B cell (primary cell): ENCODE measurements at regions not wholly inside any gene's neighbourhood (a gene's known extent, or its start where the extent isn't known, plus 50 kb on each side); places are given as distances from the start of the nearest gene placed in this dataset.

Source experiments
- CTCF ChIP-seq: fragments of 200-600 bp; IDR thresholded peaks from one replicate; pipeline ENCODE4 v1.8.0; 2022; ENCODE audit warnings: antibody characterized with exemption, mild to moderate bottlenecking
- EZH2 ChIP-seq: IDR thresholded peaks from 2 replicates; pipeline ENCODE4 v1.6.1; 2012; ENCODE audit warnings: borderline replicate concordance, low read depth, mild to moderate bottlenecking, moderate library complexity, low read length; ENCODE audit not compliant: insufficient read depth, poor library complexity, severe bottlenecking

DNA sequence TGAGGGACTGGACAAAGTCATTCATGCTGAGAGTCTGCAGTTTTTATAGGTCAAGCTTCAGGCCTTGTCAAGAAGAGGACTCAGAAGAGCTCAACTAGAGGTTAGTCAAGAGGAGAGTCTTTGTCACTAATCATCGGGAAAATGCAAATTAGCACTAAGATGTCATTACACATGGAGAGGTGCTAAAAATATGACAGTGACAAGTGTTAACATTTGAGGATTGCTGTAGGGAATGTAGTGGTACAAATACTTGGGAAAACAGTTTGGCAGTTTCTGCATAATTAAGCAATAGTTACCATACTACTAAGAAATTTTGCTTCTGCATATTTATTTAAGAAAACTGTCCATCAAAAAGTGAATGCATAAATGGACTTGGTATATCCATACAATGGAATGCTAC, 60.9 kb upstream of the CSRP2 start:
- TF ChIP-seq EZH2: no peak
- no peak for TF ChIP-seq CTCF
